HEK293 (cell line): ENCODE measurements at regions not wholly inside any gene's neighbourhood (a gene's known extent, or its start where the extent isn't known, plus 50 kb on each side); places are given as distances from the start of the nearest gene placed in this dataset.

Source experiments
- HOXA7 ChIP-seq: sonication (generic); formaldehyde crosslinking; IDR thresholded peaks from 2 replicates; pipeline ENCODE4 v1.8.1; 2022; ENCODE audit warnings: missing genetic modification reagents, borderline replicate concordance
- KLF10 ChIP-seq: fragments of 450-650 bp; IDR thresholded peaks from 2 replicates; pipeline ENCODE4 v1.5.1; 2018; ENCODE audit warnings: missing biosample characterization, mild to moderate bottlenecking, missing genetic modification characterization
- PRDM1 ChIP-seq: fragments of 450-650 bp; formaldehyde crosslinking; IDR thresholded peaks from 2 replicates; pipeline ENCODE4; 2016; ENCODE audit warnings: missing biosample characterization, missing genetic modification characterization
- TCF7L2 ChIP-seq: IDR thresholded peaks from 2 replicates; pipeline ENCODE4 v1.6.1; 2011; ENCODE audit warnings: low read depth, mild to moderate bottlenecking, inconsistent platforms, low read length, moderate library complexity, borderline replicate concordance
- ZEB2 ChIP-seq: fragments of 450-650 bp; formaldehyde crosslinking; IDR thresholded peaks from 2 replicates; pipeline ENCODE4 v1.5.1; 2016; ENCODE audit warnings: missing biosample characterization, missing genetic modification characterization
- ZNF24 ChIP-seq: fragments of 450-650 bp; formaldehyde crosslinking; IDR thresholded peaks from 2 replicates; pipeline ENCODE4 v1.5.1; 2016; ENCODE audit warnings: missing biosample characterization, missing genetic modification characterization
- ZNF354C ChIP-seq: fragments of 450-650 bp; formaldehyde crosslinking; IDR thresholded peaks from 2 replicates; pipeline ENCODE4 v1.5.1; 2016; ENCODE audit warnings: missing biosample characterization, missing genetic modification characterization, low read depth, borderline replicate concordance
- ZNF561 ChIP-seq: fragments of 450-650 bp; IDR thresholded peaks from 2 replicates; pipeline ENCODE4 v1.5.1; 2018; ENCODE audit warnings: missing biosample characterization, missing genetic modification characterization, borderline replicate concordance
- ZNF623 ChIP-seq: fragments of 450-650 bp; formaldehyde crosslinking; IDR thresholded peaks from 2 replicates; pipeline ENCODE4 v1.5.1; 2016; ENCODE audit warnings: missing biosample characterization, missing genetic modification characterization
- ZNF776 ChIP-seq: fragments of 450-650 bp; formaldehyde crosslinking; IDR thresholded peaks from 2 replicates; pipeline ENCODE4 v1.5.0; 2017; ENCODE audit warnings: missing biosample characterization, missing genetic modification characterization, borderline replicate concordance
- TF ChIP-seq, protein P1 (sequence below): fragments of 450-650 bp; formaldehyde crosslinking; IDR thresholded peaks from 2 replicates; pipeline ENCODE4 v1.5.1; 2016; ENCODE audit warnings: missing biosample characterization, missing genetic modification characterization
- TF ChIP-seq, protein P2 (sequence below): fragments of 450-650 bp; formaldehyde crosslinking; IDR thresholded peaks from 2 replicates; pipeline ENCODE4 v1.5.1; 2016; ENCODE audit warnings: missing biosample characterization, missing genetic modification characterization, low read depth
- TF ChIP-seq, protein P3 (sequence below): fragments of 450-650 bp; formaldehyde crosslinking; IDR thresholded peaks from 2 replicates; pipeline ENCODE4 v1.5.1; 2016; ENCODE audit warnings: missing biosample characterization, missing genetic modification characterization

DNA sequence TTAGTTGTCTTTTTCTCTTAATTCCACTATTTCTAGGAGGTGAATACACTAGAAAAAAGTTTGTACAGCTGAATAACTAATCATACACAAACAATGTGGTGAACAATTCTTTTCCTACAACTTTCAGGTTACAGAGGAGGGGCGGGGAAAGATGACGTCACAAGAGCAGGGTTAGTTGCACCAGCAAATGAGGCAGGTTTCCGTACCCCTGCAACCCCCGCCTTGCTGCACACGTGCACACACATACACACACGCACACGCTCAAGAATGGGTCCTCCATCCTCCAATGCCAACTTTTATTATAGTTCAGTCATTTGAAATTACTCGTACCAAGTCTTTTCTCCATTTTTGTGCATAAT, 122.8 kb downstream of the ARL4C start:
- TF ChIP-seq, protein P1, sequence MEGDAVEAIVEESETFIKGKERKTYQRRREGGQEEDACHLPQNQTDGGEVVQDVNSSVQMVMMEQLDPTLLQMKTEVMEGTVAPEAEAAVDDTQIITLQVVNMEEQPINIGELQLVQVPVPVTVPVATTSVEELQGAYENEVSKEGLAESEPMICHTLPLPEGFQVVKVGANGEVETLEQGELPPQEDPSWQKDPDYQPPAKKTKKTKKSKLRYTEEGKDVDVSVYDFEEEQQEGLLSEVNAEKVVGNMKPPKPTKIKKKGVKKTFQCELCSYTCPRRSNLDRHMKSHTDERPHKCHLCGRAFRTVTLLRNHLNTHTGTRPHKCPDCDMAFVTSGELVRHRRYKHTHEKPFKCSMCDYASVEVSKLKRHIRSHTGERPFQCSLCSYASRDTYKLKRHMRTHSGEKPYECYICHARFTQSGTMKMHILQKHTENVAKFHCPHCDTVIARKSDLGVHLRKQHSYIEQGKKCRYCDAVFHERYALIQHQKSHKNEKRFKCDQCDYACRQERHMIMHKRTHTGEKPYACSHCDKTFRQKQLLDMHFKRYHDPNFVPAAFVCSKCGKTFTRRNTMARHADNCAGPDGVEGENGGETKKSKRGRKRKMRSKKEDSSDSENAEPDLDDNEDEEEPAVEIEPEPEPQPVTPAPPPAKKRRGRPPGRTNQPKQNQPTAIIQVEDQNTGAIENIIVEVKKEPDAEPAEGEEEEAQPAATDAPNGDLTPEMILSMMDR (tag by site-specific recombination): no peak
- TF ChIP-seq, protein P2, sequence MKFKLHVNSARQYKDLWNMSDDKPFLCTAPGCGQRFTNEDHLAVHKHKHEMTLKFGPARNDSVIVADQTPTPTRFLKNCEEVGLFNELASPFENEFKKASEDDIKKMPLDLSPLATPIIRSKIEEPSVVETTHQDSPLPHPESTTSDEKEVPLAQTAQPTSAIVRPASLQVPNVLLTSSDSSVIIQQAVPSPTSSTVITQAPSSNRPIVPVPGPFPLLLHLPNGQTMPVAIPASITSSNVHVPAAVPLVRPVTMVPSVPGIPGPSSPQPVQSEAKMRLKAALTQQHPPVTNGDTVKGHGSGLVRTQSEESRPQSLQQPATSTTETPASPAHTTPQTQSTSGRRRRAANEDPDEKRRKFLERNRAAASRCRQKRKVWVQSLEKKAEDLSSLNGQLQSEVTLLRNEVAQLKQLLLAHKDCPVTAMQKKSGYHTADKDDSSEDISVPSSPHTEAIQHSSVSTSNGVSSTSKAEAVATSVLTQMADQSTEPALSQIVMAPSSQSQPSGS (tag by site-specific recombination): no peak
- no peak for TF ChIP-seq ZNF776 (tag by site-specific recombination)
- TF ChIP-seq PRDM1 (tag by site-specific recombination): no peak
- no peak for TF ChIP-seq KLF10 (tag by site-specific recombination)
- no peak for TF ChIP-seq ZNF354C (tag by site-specific recombination)
- TF ChIP-seq ZEB2 (tag by site-specific recombination): no peak
- TF ChIP-seq ZNF623 (tag by site-specific recombination): no peak
- no peak for TF ChIP-seq HOXA7 (CRISPR knock-in tag)
- TF ChIP-seq, protein P3, sequence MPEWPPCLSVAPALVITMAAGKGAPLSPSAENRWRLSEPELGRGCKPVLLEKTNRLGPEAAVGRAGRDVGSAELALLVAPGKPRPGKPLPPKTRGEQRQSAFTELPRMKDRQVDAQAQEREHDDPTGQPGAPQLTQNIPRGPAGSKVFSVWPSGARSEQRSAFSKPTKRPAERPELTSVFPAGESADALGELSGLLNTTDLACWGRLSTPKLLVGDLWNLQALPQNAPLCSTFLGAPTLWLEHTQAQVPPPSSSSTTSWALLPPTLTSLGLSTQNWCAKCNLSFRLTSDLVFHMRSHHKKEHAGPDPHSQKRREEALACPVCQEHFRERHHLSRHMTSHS (tag by site-specific recombination): no peak
- no peak for TF ChIP-seq ZNF24
- TF ChIP-seq ZNF561 (tag by site-specific recombination): no peak
- TF ChIP-seq TCF7L2: no peak
